ENCODE measurements at regions not wholly inside any gene's neighbourhood (a gene's known extent, or its start where the extent isn't known, plus 50 kb on each side); places are given as distances from the start of the nearest gene placed in this dataset.
"Not testable (repeated sequence)": the region's sequence is repeated elsewhere in the genome, so short reads cannot be mapped to it uniquely, and the experiment has no call there.

- DNase-seq = no peak
Measured at GRCh38 chr11:122604621-122605020, 50.9 kb upstream of the UBASH3B start.

GRCh38 chr11:122601141-122602125, 54.1 kb upstream of the UBASH3B start:
- DNase-seq = no peak

- no peak for DNase-seq
Measured at GRCh38 chr11:122600290-122600689, 55.2 kb upstream of the UBASH3B start.

- no peak for DNase-seq
Measured at GRCh38 chr11:122599434-122599833, 56.1 kb upstream of the UBASH3B start.

GRCh38 chr11:122598971-122599370, 56.6 kb upstream of the UBASH3B start:
- DNase-seq = no peak

GRCh38 chr11:122597511-122597910, 58.0 kb upstream of the UBASH3B start:
- no peak for DNase-seq

- no peak for DNase-seq
Measured at GRCh38 chr11:122594986-122595645, 60.4 kb upstream of the UBASH3B start.

- DNase-seq = no peak
Measured at GRCh38 chr11:122593473-122594420, 61.8 kb upstream of the UBASH3B start.

GRCh38 chr11:122592641-122593040, 62.9 kb upstream of the UBASH3B start:
- no peak for DNase-seq

GRCh38 chr11:122584670-122585069, 70.9 kb upstream of the UBASH3B start:
- no peak for DNase-seq

GRCh38 chr11:122580071-122580470, 75.5 kb upstream of the UBASH3B start:
- not testable (repeated sequence) for DNase-seq

GRCh38 chr11:122578171-122578825, 77.2 kb upstream of the UBASH3B start:
- DNase-seq = no peak

GRCh38 chr11:122572592-122572991, 82.9 kb upstream of the UBASH3B start:
- DNase-seq = no peak

- DNase-seq = no peak
Measured at GRCh38 chr11:122563761-122564160, 91.8 kb upstream of the UBASH3B start.

- DNase-seq = no peak
Measured at GRCh38 chr11:122559734-122560382, 95.7 kb upstream of the UBASH3B start.

GRCh38 chr11:122559218-122559617, 96.3 kb upstream of the UBASH3B start:
- DNase-seq = not testable (repeated sequence)

GRCh38 chr11:122557163-122557562, 98.4 kb upstream of the UBASH3B start:
- DNase-seq = not testable (repeated sequence)

GRCh38 chr11:122556605-122557004, 98.9 kb upstream of the UBASH3B start:
- DNase-seq = no peak

- no peak for DNase-seq
Measured at GRCh38 chr11:122538060-122538459, 117.5 kb upstream of the UBASH3B start.

GRCh38 chr11:122524898-122525297, 130.6 kb upstream of the UBASH3B start:
- no peak for DNase-seq
